ENCODE measurements at regions not wholly inside any gene's neighbourhood (a gene's known extent, or its start where the extent isn't known, plus 50 kb on each side); places are given as distances from the start of the nearest gene placed in this dataset.
"Not testable (repeated sequence)": the region's sequence is repeated elsewhere in the genome, so short reads cannot be mapped to it uniquely, and the experiment has no call there.

- Mint-ChIP-seq H3K27me3 (ENCODE audit: low read depth) (no peaks in the 10 kb centered on the region), H3K9me3 (no peaks in the 10 kb centered on the region), H3K27ac (no peak overlapping the region), H3K36me3 (no peaks in the 10 kb centered on the region), H3K4me3 (no peak overlapping the region), H3K4me1 (peaks cover 29% of the 10 kb centered on the region)
- TF ChIP-seq CTCF (IDR thresholded peaks at IDR 0.05; ENCODE audit: unreplicated experiment): no peak
- DNase-seq (ENCODE audit: low spot score in 2 of 2, unreplicated experiment in 2 of 2): no peak
Observed at GRCh38 chr2:138239902-138240491, 261.6 kb upstream of the SPOPL start.

- no peaks in the 10 kb centered on the region for H3K36me3 Mint-ChIP-seq
- H3K27ac Mint-ChIP-seq: no peak overlapping the region
- H3K27me3 Mint-ChIP-seq (ENCODE audit: low read depth): no peaks in the 10 kb centered on the region
- H3K4me3 Mint-ChIP-seq: no peak overlapping the region
- TF ChIP-seq CTCF (IDR thresholded peaks at IDR 0.05; ENCODE audit: unreplicated experiment): no peak
- peaks cover 14% of the 10 kb centered on the region for H3K9me3 Mint-ChIP-seq
- no peak for DNase-seq (ENCODE audit: low spot score in 2 of 2, unreplicated experiment in 2 of 2)
- peaks cover 8% of the 10 kb centered on the region for H3K4me1 Mint-ChIP-seq
Observed at GRCh38 chr2:138243372-138243771, 258.2 kb upstream of the SPOPL start.

- H3K27me3 Mint-ChIP-seq (ENCODE audit: low read depth): no peaks in the 10 kb centered on the region
- H3K36me3 Mint-ChIP-seq: no peaks in the 10 kb centered on the region
- H3K4me1 Mint-ChIP-seq: no peaks in the 10 kb centered on the region
- H3K9me3 Mint-ChIP-seq: peaks cover 14% of the 10 kb centered on the region
- TF ChIP-seq CTCF (IDR thresholded peaks at IDR 0.05; ENCODE audit: unreplicated experiment): no peak
- no peak overlapping the region for H3K4me3 Mint-ChIP-seq
- H3K27ac Mint-ChIP-seq: no peak overlapping the region
- no peak for DNase-seq (ENCODE audit: low spot score in 2 of 2, unreplicated experiment in 2 of 2)
Observed at GRCh38 chr2:138244501-138244925, 257.1 kb upstream of the SPOPL start.

- H3K4me3 Mint-ChIP-seq: no peak overlapping the region
- DNase-seq (ENCODE audit: low spot score in 2 of 2, unreplicated experiment in 2 of 2): no peak
- H3K4me1 Mint-ChIP-seq: no peaks in the 10 kb centered on the region
- no peak overlapping the region for H3K27ac Mint-ChIP-seq
- TF ChIP-seq CTCF (IDR thresholded peaks at IDR 0.05; ENCODE audit: unreplicated experiment): no peak
- no peaks in the 10 kb centered on the region for H3K36me3 Mint-ChIP-seq
- H3K9me3 Mint-ChIP-seq: peaks cover 14% of the 10 kb centered on the region
- H3K27me3 Mint-ChIP-seq (ENCODE audit: low read depth): no peaks in the 10 kb centered on the region
Observed at GRCh38 chr2:138245310-138245709, 256.3 kb upstream of the SPOPL start.

GRCh38 chr2:138247302-138247701 lies 254.3 kb upstream of the SPOPL start:
- no peak for TF ChIP-seq CTCF (IDR thresholded peaks at IDR 0.05; ENCODE audit: unreplicated experiment)
- H3K36me3 Mint-ChIP-seq: no peaks in the 10 kb centered on the region
- H3K27me3 Mint-ChIP-seq (ENCODE audit: low read depth): no peaks in the 10 kb centered on the region
- H3K4me1 Mint-ChIP-seq: no peaks in the 10 kb centered on the region
- H3K9me3 Mint-ChIP-seq: peaks cover 14% of the 10 kb centered on the region
- no peak overlapping the region for H3K4me3 Mint-ChIP-seq
- no peak overlapping the region for H3K27ac Mint-ChIP-seq
- no peak for DNase-seq (ENCODE audit: low spot score in 2 of 2, unreplicated experiment in 2 of 2)

- Mint-ChIP-seq H3K36me3 (no peaks in the 10 kb centered on the region), H3K27ac (no peak overlapping the region), H3K9me3 (peaks cover 16% of the 10 kb centered on the region), H3K27me3 (ENCODE audit: low read depth) (no peaks in the 10 kb centered on the region), H3K4me3 (no peak overlapping the region), H3K4me1 (no peaks in the 10 kb centered on the region)
- TF ChIP-seq CTCF (IDR thresholded peaks at IDR 0.05; ENCODE audit: unreplicated experiment): no peak
- DNase-seq (ENCODE audit: low spot score in 2 of 2, unreplicated experiment in 2 of 2): no peak
Observed at GRCh38 chr2:138249207-138249606, 252.4 kb upstream of the SPOPL start.

GRCh38 chr2:138250843-138251320 lies 250.7 kb upstream of the SPOPL start:
- not testable (repeated sequence) for H3K27ac Mint-ChIP-seq; DNase-seq (ENCODE audit: low spot score in 2 of 2, unreplicated experiment in 2 of 2); H3K4me3 Mint-ChIP-seq; H3K4me1 Mint-ChIP-seq; H3K27me3 Mint-ChIP-seq (ENCODE audit: low read depth); H3K36me3 Mint-ChIP-seq
- H3K9me3 Mint-ChIP-seq: peaks cover 22% of the 10 kb centered on the region
